Kidney epithelial cell (primary cell): ENCODE measurements at regions not wholly inside any gene's neighbourhood (a gene's known extent, or its start where the extent isn't known, plus 50 kb on each side); places are given as distances from the start of the nearest gene placed in this dataset.

Source experiments
- DNase-seq: peaks from one replicate; pipeline ENCODE4 v3.0.0-alpha.2; 2010; ENCODE audit warnings: low read depth
- H3K27me3 ChIP-seq: 2 replicates; pipeline ENCODE4 v1.6.0; 2011; ENCODE audit warnings: low read length; ENCODE audit not compliant: control insufficient read depth, insufficient read depth
- H3K36me3 ChIP-seq: 2 replicates; pipeline ENCODE4 v1.5.1; 2011; ENCODE audit warnings: low read length; ENCODE audit not compliant: control insufficient read depth, insufficient read depth
- H3K4me3 ChIP-seq: 2 replicates; pipeline ENCODE4 v1.5.1; 2011; ENCODE audit warnings: low read depth, mild to moderate bottlenecking, control low read depth, low read length
- CTCF ChIP-seq: IDR thresholded peaks from 2 replicates; pipeline ENCODE4 v1.5.1; 2011; ENCODE audit warnings: mild to moderate bottlenecking, moderate library complexity, low read length, control low read depth, inconsistent platforms; ENCODE audit not compliant: insufficient read depth, poor library complexity, severe bottlenecking

- Histone ChIP-seq H3K27me3 (no peaks in the 10 kb centered on the region), H3K36me3 (no peaks in the 10 kb centered on the region), H3K4me3 (no peak overlapping the region)
- no peak for DNase-seq
- TF ChIP-seq CTCF: no peak
Measured at GRCh38 chr2:16003152-16003551, 62.8 kb downstream of the MYCN start.

GRCh38 chr2:16002575-16002974 is 62.2 kb downstream of the MYCN start:
- no peak for DNase-seq
- H3K4me3 ChIP-seq: no peak overlapping the region
- no peak for TF ChIP-seq CTCF

GRCh38 chr2:16002144-16002543 is 61.8 kb downstream of the MYCN start:
- TF ChIP-seq CTCF: no peak
- Histone ChIP-seq H3K36me3 (no peaks in the 10 kb centered on the region), H3K4me3 (no peak overlapping the region), H3K27me3 (no peaks in the 10 kb centered on the region)
- no peak for DNase-seq

More at GRCh38 chr2:16002575-16002974, 62.2 kb downstream of the MYCN start:
- Histone ChIP-seq H3K36me3 (no peaks in the 10 kb centered on the region), H3K27me3 (no peaks in the 10 kb centered on the region)

GRCh38 chr2:16000642-16001041 is 60.3 kb downstream of the MYCN start:
- Histone ChIP-seq H3K4me3 (no peak overlapping the region), H3K36me3 (no peaks in the 10 kb centered on the region), H3K27me3 (no peaks in the 10 kb centered on the region)
- TF ChIP-seq CTCF: no peak
- DNase-seq: no peak

GRCh38 chr2:15999596-16000469 is 59.5 kb downstream of the MYCN start:
- Histone ChIP-seq H3K4me3 (no peak overlapping the region), H3K36me3 (no peaks in the 10 kb centered on the region), H3K27me3 (no peaks in the 10 kb centered on the region)
- no peak for TF ChIP-seq CTCF
- no peak for DNase-seq
